ENCODE measurements at regions not wholly inside any gene's neighbourhood (a gene's known extent, or its start where the extent isn't known, plus 50 kb on each side); places are given as distances from the start of the nearest gene placed in this dataset.

DNA sequence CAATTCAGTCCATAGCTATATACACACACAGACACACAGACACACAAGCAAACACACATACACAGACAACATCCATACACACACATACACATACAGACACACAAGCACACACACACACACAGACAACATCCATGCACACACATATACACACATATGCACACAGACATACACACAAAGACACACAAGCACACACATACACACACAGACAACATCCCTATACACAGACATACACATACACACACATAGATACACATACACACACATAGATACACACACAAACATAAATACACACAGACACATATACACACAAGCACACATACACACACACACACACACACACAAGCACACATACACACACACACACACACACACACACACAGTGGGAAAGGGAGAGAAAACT, 254.8 kb downstream of the VRK1 start:
- no peak for DNase-seq (ENCODE audit: low read depth)
- TF ChIP-seq, protein P1, sequence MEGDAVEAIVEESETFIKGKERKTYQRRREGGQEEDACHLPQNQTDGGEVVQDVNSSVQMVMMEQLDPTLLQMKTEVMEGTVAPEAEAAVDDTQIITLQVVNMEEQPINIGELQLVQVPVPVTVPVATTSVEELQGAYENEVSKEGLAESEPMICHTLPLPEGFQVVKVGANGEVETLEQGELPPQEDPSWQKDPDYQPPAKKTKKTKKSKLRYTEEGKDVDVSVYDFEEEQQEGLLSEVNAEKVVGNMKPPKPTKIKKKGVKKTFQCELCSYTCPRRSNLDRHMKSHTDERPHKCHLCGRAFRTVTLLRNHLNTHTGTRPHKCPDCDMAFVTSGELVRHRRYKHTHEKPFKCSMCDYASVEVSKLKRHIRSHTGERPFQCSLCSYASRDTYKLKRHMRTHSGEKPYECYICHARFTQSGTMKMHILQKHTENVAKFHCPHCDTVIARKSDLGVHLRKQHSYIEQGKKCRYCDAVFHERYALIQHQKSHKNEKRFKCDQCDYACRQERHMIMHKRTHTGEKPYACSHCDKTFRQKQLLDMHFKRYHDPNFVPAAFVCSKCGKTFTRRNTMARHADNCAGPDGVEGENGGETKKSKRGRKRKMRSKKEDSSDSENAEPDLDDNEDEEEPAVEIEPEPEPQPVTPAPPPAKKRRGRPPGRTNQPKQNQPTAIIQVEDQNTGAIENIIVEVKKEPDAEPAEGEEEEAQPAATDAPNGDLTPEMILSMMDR (IDR thresholded peaks at IDR 0.05; ENCODE audit: control insufficient read depth, insufficient read depth, low read depth, low read length, missing control alignments): no peak
- H3K4me3 ChIP-seq (ENCODE audit: control insufficient read depth, low read depth, low read length): no peak overlapping the region

DNA sequence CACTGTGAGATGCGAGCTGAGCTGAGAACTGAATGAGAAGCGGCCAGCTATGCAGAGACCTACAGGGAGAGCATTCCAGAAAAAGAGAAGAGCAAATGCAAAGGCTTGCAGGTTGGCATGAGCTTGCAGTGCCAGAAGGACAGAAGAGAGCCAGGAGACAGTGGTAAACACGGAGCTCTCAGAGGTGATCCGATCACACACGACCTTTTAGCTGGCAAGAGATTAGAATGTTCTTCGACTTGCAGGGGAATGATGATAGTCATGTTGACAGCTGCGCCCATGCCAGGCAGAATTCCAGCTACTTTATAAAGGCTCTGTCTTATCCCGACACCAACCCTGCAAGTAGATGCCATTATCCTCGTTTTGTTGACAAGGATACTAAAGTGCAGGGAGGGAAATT, 256.8 kb downstream of the VRK1 start:
- TF ChIP-seq, protein P1 (IDR thresholded peaks at IDR 0.05; ENCODE audit: control insufficient read depth, insufficient read depth, low read depth, low read length, missing control alignments): no peak
- DNase-seq (ENCODE audit: low read depth): no peak
- no peak overlapping the region for H3K4me3 ChIP-seq (ENCODE audit: control insufficient read depth, low read depth, low read length)

DNA sequence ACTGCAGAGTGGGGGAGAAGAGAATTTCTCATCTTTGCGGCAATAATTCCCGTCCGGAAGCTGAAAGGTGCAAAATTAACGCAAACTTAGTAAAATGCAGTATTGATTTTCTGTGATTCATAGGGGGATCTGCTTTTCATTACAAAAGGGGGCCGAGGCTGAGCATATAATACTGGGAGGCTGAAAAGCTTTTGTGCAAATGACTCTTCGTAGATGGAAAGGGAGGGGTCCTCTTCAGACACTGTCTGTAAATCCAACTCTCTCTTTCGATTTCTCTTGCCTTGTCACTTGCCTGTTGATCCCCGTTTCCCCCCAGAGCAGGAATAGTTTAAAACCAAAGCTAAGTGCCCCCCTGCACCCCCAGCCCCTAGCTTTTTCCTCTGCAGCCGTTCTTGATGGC, 258.2 kb downstream of the VRK1 start:
- no peak for DNase-seq (ENCODE audit: low read depth)
- TF ChIP-seq, protein P1 (IDR thresholded peaks at IDR 0.05; ENCODE audit: control insufficient read depth, insufficient read depth, low read depth, low read length, missing control alignments): no peak
- H3K4me3 ChIP-seq (ENCODE audit: control insufficient read depth, low read depth, low read length): no peak overlapping the region

GRCh38 chr14:97056086-97056485, 258.9 kb downstream of the VRK1 start:
- TF ChIP-seq, protein P1 (IDR thresholded peaks at IDR 0.05; ENCODE audit: control insufficient read depth, insufficient read depth, low read depth, low read length, missing control alignments): no peak
- H3K4me3 ChIP-seq (ENCODE audit: control insufficient read depth, low read depth, low read length): no peak overlapping the region
- no peak for DNase-seq (ENCODE audit: low read depth)

GRCh38 chr14:97057238-97058073, 260.3 kb downstream of the VRK1 start:
- H3K4me3 ChIP-seq (ENCODE audit: control insufficient read depth, low read depth, low read length): no peak overlapping the region
- no peak for DNase-seq (ENCODE audit: low read depth)
- TF ChIP-seq, protein P1 (IDR thresholded peaks at IDR 0.05; ENCODE audit: control insufficient read depth, insufficient read depth, low read depth, low read length, missing control alignments): no peak

DNA sequence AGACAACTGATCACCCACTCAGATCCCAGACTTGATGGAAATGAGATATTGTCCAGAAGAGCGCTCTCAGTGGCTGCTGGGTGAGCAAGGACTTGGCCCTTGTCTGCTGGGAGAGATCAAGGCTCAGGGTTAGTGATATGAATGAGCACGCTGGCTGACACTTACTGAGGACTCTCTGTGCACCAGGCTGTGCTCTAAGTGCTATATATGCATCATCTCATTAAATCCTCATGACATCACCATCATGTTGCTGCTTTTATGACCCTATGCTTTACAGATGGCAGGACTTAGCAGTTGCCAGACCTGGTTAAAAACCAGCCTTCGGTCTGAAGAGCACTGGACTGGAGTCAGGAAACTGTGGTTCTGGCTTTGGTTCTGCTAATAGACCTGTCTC, 260.9 kb downstream of the VRK1 start:
- TF ChIP-seq, protein P1 (IDR thresholded peaks at IDR 0.05; ENCODE audit: control insufficient read depth, insufficient read depth, low read depth, low read length, missing control alignments): no peak
- H3K4me3 ChIP-seq (ENCODE audit: control insufficient read depth, low read depth, low read length): no peak overlapping the region
- DNase-seq (ENCODE audit: low read depth): no peak

Measured in AG09309 (cell line).